Psoas muscle (tissue), 7 donors: ENCODE measurements at regions not wholly inside any gene's neighbourhood (a gene's known extent, or its start where the extent isn't known, plus 50 kb on each side); places are given as distances from the start of the nearest gene placed in this dataset.

Source experiments
- ATAC-seq, 4 donors: fragments of 200-7000 bp; cut with Tn5 transposase; one replicate each; pipeline ENCODE4 v1.9.1; 2020; ENCODE audit warnings: moderate library complexity in 3 of 4, mild to moderate bottlenecking in 2 of 4
- DNase-seq, 2 donors: peaks; one replicate each; pipeline ENCODE4 v3.0.0-alpha.2; 2020
- H3K27ac ChIP-seq: fragments of 200-600 bp; one replicate; pipeline ENCODE4 v1.8.0; 2022
- H3K27me3 ChIP-seq, 3 donors: fragments of 200-600 bp in 1 of 3; one replicate each; pipeline versions ENCODE4 v1.6.1 to v1.8.0; 2013 to 2022; ENCODE audit warnings: low read length in 2 of 3, mild to moderate bottlenecking in 2 of 3, moderate library complexity in 1 of 3; ENCODE audit not compliant: insufficient read depth in 3 of 3
- H3K36me3 ChIP-seq, 2 donors: fragments of 200-600 bp in 1 of 2; one replicate each; pipeline versions ENCODE4 v1.6.1 to v1.8.0; 2013 to 2022; ENCODE audit warnings: low read depth in 1 of 2, mild to moderate bottlenecking in 1 of 2, moderate library complexity in 1 of 2; ENCODE audit not compliant: insufficient read depth in 1 of 2
- H3K4me1 ChIP-seq: fragments of 200-600 bp; one replicate; pipeline ENCODE4 v1.8.0; 2022
- H3K4me3 ChIP-seq: fragments of 200-600 bp; one replicate; pipeline ENCODE4 v1.8.0; 2022; ENCODE audit warnings: mild to moderate bottlenecking
- H3K9me3 ChIP-seq: fragments of 200-600 bp; one replicate; pipeline ENCODE4 v1.8.0; 2022
- WGBS, 3 donors: extraction: QIAGEN DNeasy Blood & Tissue Kit; methylation state at CpG; one replicate each; pipeline versions ENCODE4 v1.1.6 to v1.1.7; 2013; 5-methylcytosine and 5-hydroxymethylcytosine counted together
- intact Hi-C, 2 donors: fragments of 100-400 bp; cut with DNase I; formaldehyde crosslinking; loops; one replicate each; pipeline versions ENCODE4 v1.11.0 to v1.14.2; 2022
- TF ChIP-seq, protein P1 (sequence below): fragments of 200-600 bp; IDR thresholded peaks from one replicate; pipeline ENCODE4 v1.8.0; 2022; ENCODE audit warnings: antibody characterized with exemption
- donor health status: healthy with polysubstance abuse.
- donor health status: DM: no; HTN: no; CAD: no; lungs with moderate emphysema.
- donor health status: Bipolar disorder and iron deficiency.
- donor health status: healthy.
- donor health status: DM: yes; HTN: yes; CAD: no.
- donor health status: DM: no; HTN: no; CAD: no.
- donor health status: DM: yes; HTN: yes; CAD: no.

DNA sequence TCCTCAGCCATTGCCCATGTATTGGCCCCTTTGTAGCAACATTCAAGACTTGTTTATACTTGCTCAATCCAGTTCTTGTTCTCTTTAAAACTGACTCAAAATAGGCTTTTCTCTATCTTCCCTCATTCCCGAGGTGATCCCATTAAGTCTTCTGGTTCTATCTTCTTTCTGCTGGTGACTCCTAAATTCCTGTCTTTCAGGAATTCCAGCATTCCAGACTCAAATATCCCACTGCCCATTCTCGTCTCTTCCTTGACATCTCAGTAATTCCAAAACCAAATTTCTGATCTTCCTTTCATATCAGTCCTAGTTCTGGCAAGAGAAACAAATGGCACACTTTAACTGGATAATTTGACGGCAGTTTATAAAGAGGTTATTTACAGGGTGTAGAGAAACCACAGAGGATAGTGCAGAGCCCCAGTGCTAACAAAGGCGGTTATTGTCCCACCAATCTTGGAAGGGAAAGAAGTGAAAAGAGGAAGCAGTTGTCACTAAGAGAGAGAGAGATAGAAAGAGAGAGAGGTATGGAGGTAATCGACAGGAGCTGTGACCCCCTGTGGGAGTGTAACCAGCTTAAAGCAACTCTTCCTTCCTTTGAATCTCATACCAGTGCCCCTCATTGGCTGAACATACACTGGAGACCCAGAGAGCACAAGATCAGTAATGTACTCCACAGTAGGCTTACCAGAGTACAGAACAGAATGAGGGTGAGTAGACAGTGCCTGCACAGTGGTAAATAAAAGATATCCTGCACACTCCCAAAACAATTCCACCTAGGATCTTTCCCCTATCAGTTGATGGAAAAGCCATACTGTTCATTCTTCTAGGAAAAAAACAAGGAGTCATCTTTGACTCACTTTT lies 177.6 kb upstream of the LMNTD1 start:
- intact Hi-C loops, result no loop called here
- Histone ChIP-seq H3K9me3 (no peaks in the 10 kb centered on the region), H3K27ac (no peak overlapping the region), H3K4me1 (no peaks in the 10 kb centered on the region), H3K36me3 (no peaks in the 10 kb centered on the region), H3K4me3 (no peak overlapping the region), H3K27me3 (no peaks in the 10 kb centered on the region)
- DNase-seq (no peak), ATAC-seq (no peak)
- WGBS, 3 donors, result 35 to 55% (median 38%) methylated on average over 5 of the region's 5 CpGs
- TF ChIP-seq, protein P1, sequence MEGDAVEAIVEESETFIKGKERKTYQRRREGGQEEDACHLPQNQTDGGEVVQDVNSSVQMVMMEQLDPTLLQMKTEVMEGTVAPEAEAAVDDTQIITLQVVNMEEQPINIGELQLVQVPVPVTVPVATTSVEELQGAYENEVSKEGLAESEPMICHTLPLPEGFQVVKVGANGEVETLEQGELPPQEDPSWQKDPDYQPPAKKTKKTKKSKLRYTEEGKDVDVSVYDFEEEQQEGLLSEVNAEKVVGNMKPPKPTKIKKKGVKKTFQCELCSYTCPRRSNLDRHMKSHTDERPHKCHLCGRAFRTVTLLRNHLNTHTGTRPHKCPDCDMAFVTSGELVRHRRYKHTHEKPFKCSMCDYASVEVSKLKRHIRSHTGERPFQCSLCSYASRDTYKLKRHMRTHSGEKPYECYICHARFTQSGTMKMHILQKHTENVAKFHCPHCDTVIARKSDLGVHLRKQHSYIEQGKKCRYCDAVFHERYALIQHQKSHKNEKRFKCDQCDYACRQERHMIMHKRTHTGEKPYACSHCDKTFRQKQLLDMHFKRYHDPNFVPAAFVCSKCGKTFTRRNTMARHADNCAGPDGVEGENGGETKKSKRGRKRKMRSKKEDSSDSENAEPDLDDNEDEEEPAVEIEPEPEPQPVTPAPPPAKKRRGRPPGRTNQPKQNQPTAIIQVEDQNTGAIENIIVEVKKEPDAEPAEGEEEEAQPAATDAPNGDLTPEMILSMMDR, result no peak

- ATAC-seq, result no peak
- intact Hi-C loops, result no loop called here
- TF ChIP-seq, protein P1, result no peak
- Histone ChIP-seq H3K27ac (no peak overlapping the region), H3K27me3 (no peaks in the 10 kb centered on the region), H3K4me1 (no peaks in the 10 kb centered on the region), H3K4me3 (no peak overlapping the region), H3K36me3 (no peaks in the 10 kb centered on the region), H3K9me3 (no peaks in the 10 kb centered on the region)
- no peak for DNase-seq
- 98 to 100% (median 99%) methylated on average over 1 of the region's 1 CpG for WGBS, 3 donors
These were observed 180.5 kb upstream of the LMNTD1 start for GRCh38 chr12:25733541-25733940.

GRCh38 chr12:25734529-25735180 lies 181.6 kb upstream of the LMNTD1 start:
- TF ChIP-seq, protein P1, result no peak
- ATAC-seq (no peak), DNase-seq (no peak)
- no peak overlapping the region for H3K27ac ChIP-seq
- H3K27me3 ChIP-seq, result no peaks in the 10 kb centered on the region
- H3K36me3 ChIP-seq, result no peaks in the 10 kb centered on the region
- WGBS, 3 donors, result 63 to 74% (median 74%) methylated on average over 1 of the region's 1 CpG
- intact Hi-C loops, result no loop called here
- no peak overlapping the region for H3K4me3 ChIP-seq
- H3K4me1 ChIP-seq, result no peaks in the 10 kb centered on the region
- no peaks in the 10 kb centered on the region for H3K9me3 ChIP-seq

- ATAC-seq (no peak), DNase-seq (no peak)
- Histone ChIP-seq H3K27ac (no peak overlapping the region), H3K36me3 (no peaks in the 10 kb centered on the region), H3K27me3 (no peaks in the 10 kb centered on the region), H3K9me3 (no peaks in the 10 kb centered on the region), H3K4me3 (no peak overlapping the region), H3K4me1 (no peaks in the 10 kb centered on the region)
- WGBS, 3 donors, result 86 to 100% (median 91%) methylated on average over 1 of the region's 1 CpG
- intact Hi-C loops, result no loop called here
- TF ChIP-seq, protein P1, result no peak
These were observed 187.5 kb upstream of the LMNTD1 start for GRCh38 chr12:25740617-25741016.
